SK-N-SH (cell line): ENCODE measurements at regions not wholly inside any gene's neighbourhood (a gene's known extent, or its start where the extent isn't known, plus 50 kb on each side); places are given as distances from the start of the nearest gene placed in this dataset.

Experiments
- CTCF ChIA-PET: fragments of 300-600, 350-600 bp; formaldehyde crosslinking; extraction: SDS; loops from one replicate; lab custom pipeline; 2021; lab: Yijun Ruan, JAX
- POLR2A ChIA-PET: fragments of 350-600 bp; sonication (Branson Sonifier 250); formaldehyde crosslinking; extraction: SDS; loops from one replicate; lab custom pipeline; 2020; ENCODE audit warnings: antibody characterized with exemption, inconsistent platforms; lab: Yijun Ruan, JAX
- DNase-seq: peaks from one replicate; pipeline ENCODE4 v3.0.0; 2012
- H2AFZ ChIP-seq: fragments of 200-600 bp; sonication (generic); 2 replicates; pipeline ENCODE4 v1.8.1; 2016; ENCODE audit warnings: antibody characterized with exemption, mild to moderate bottlenecking, low read depth
- H3F3A ChIP-seq: fragments of 200-600 bp; sonication (generic); replicated peaks from 2 replicates; pipeline ENCODE3; 2016; ENCODE audit warnings: antibody characterized with exemption, mild to moderate bottlenecking; ENCODE audit not compliant: insufficient read depth
- H3K27ac ChIP-seq, 2 experiments: fragments of 200-500 bp in 1 of 2; fragments of 200-600 bp in 1 of 2; sonication (Bioruptor generic) in 1 of 2; sonication (generic), shearing (Covaris generic) in 1 of 2; 2 replicates each; pipeline versions ENCODE4 v1.5.1 to v1.6.1; 2014 to 2016; ENCODE audit warnings: low read depth in 2 of 2, inconsistent platforms in 1 of 2, low read length in 1 of 2, mild to moderate bottlenecking in 1 of 2, mixed read lengths in 1 of 2
- H3K27me3 ChIP-seq: fragments of 200-600 bp; sonication (generic), shearing (Covaris generic); 2 replicates; pipeline ENCODE4 v1.6.1; 2016; ENCODE audit warnings: mixed run types; ENCODE audit not compliant: insufficient read depth
- H3K36me3 ChIP-seq, 2 experiments: fragments of 200-500 bp in 1 of 2; fragments of 200-600 bp in 1 of 2; sonication (Bioruptor generic) in 1 of 2; sonication (generic) in 1 of 2; replicated peaks in 1 of 2; 2 replicates each; pipeline versions ENCODE3 to v1.5.1; 2014 to 2016; ENCODE audit warnings: low read length in 1 of 2, mild to moderate bottlenecking in 1 of 2; ENCODE audit not compliant: insufficient read depth in 2 of 2, control insufficient read depth in 1 of 2
- H3K4me1 ChIP-seq, 2 experiments: fragments of 200-500 bp in 1 of 2; fragments of 200-600 bp in 1 of 2; sonication (Bioruptor generic) in 1 of 2; sonication (generic), shearing (Covaris generic) in 1 of 2; 2 replicates each; pipeline versions ENCODE4 v1.5.1 to v1.6.1; 2014 to 2016; ENCODE audit warnings: low read depth in 1 of 2, low read length in 1 of 2, mixed run types in 1 of 2; ENCODE audit not compliant: insufficient read depth in 2 of 2, control insufficient read depth in 1 of 2
- H3K4me2 ChIP-seq: fragments of 200-600 bp; sonication (generic), shearing (Covaris generic); 2 replicates; pipeline ENCODE4 v1.6.1; 2017; ENCODE audit warnings: mixed run types
- H3K4me3 ChIP-seq, 2 experiments: fragments of 200-500 bp in 1 of 2; fragments of 200-600 bp in 1 of 2; sonication (Bioruptor generic) in 1 of 2; sonication (generic), shearing (Covaris generic) in 1 of 2; 2 replicates each; pipeline versions ENCODE4 v1.5.1 to v1.8.1; 2014 to 2016; ENCODE audit warnings: low read depth in 2 of 2, inconsistent platforms in 1 of 2, low read length in 1 of 2, mild to moderate bottlenecking in 1 of 2, mixed read lengths in 1 of 2, moderate library complexity in 1 of 2
- H3K79me2 ChIP-seq: fragments of 200-600 bp; sonication (generic); 2 replicates; pipeline ENCODE4 v1.8.1; 2017; ENCODE audit warnings: mild to moderate bottlenecking; ENCODE audit not compliant: insufficient read depth
- H3K9ac ChIP-seq: fragments of 200-600 bp; sonication (generic); 2 replicates; pipeline ENCODE4 v1.6.1; 2017; ENCODE audit warnings: mixed run types
- H3K9me2 ChIP-seq: fragments of 200-600 bp; sonication (generic); 2 replicates; pipeline ENCODE4 v1.6.1; 2017; ENCODE audit warnings: mixed run types
- H3K9me3 ChIP-seq: fragments of 200-600 bp; sonication (generic); 2 replicates; pipeline ENCODE4 v1.6.1; 2017; ENCODE audit warnings: mixed run types, mild to moderate bottlenecking, moderate library complexity
- H4K20me1 ChIP-seq: fragments of 200-600 bp; sonication (generic); 2 replicates; pipeline ENCODE4 v1.6.1; 2017; ENCODE audit warnings: mild to moderate bottlenecking, mixed run types; ENCODE audit not compliant: insufficient read depth
- CHD2 ChIP-seq: fragments of 150-350 bp; IDR thresholded peaks from 2 replicates; pipeline ENCODE4 v1.6.1; 2018; ENCODE audit warnings: low read length; ENCODE audit not compliant: partially characterized antibody
- ELF1 ChIP-seq: IDR thresholded peaks from 2 replicates; pipeline ENCODE4 v1.4.0; 2012
- EP300 ChIP-seq, 2 experiments: IDR thresholded peaks; 2 replicates each; pipeline versions ENCODE4 v1.4.0 to v1.6.1; 2012; ENCODE audit warnings: borderline replicate concordance in 1 of 2, low read depth in 1 of 2, low read length in 1 of 2
- EZH2phosphoT487 ChIP-seq: fragments of 200-600 bp; sonication (generic); IDR thresholded peaks from 2 replicates; pipeline ENCODE4 v1.6.1; 2017; ENCODE audit warnings: low read depth, mixed run types, mild to moderate bottlenecking, antibody characterized with exemption, moderate library complexity, borderline replicate concordance
- FOSL2 ChIP-seq: IDR thresholded peaks from 2 replicates; pipeline ENCODE4 v1.4.0; 2012; ENCODE audit warnings: low read depth, mild to moderate bottlenecking, moderate library complexity, borderline replicate concordance
- GATA2 ChIP-seq: sonication (generic); formaldehyde crosslinking; IDR thresholded peaks from 2 replicates; pipeline ENCODE4 v1.5.0; 2020; ENCODE audit warnings: mild to moderate bottlenecking, missing genetic modification reagents
- JUND ChIP-seq: IDR thresholded peaks from 2 replicates; pipeline ENCODE4 v1.4.0; 2012
- MEF2A ChIP-seq: IDR thresholded peaks from 2 replicates; pipeline ENCODE4 v1.4.0; 2012; ENCODE audit warnings: low read depth, borderline replicate concordance
- MXI1 ChIP-seq: IDR thresholded peaks from 2 replicates; pipeline ENCODE4 v1.6.1; 2012; ENCODE audit warnings: mild to moderate bottlenecking, low read depth, low read length, improper control_type of control experiment
- NRF1 ChIP-seq: IDR thresholded peaks from 2 replicates; pipeline ENCODE4 v1.6.1; 2012; ENCODE audit warnings: low read depth, mild to moderate bottlenecking, low read length
- PBX3 ChIP-seq: IDR thresholded peaks from 2 replicates; pipeline ENCODE4; 2012
- POLR2AphosphoS5 ChIP-seq: IDR thresholded peaks from 2 replicates; pipeline ENCODE4 v1.6.1; 2012; ENCODE audit warnings: low read depth, low read length
- RAD21 ChIP-seq: IDR thresholded peaks from 2 replicates; pipeline ENCODE4 v1.6.1; 2012; ENCODE audit warnings: mild to moderate bottlenecking, low read length
- RCOR1 ChIP-seq: fragments of 150-350 bp; IDR thresholded peaks from 2 replicates; pipeline ENCODE4 v1.6.1; 2017; ENCODE audit warnings: antibody characterized with exemption, low read length
- RFX5 ChIP-seq: IDR thresholded peaks from 2 replicates; pipeline ENCODE4 v1.6.1; 2012; ENCODE audit warnings: mild to moderate bottlenecking, improper control_type of control experiment, low read length
- SIN3A ChIP-seq: IDR thresholded peaks from 2 replicates; pipeline ENCODE4 v1.6.1; 2012; ENCODE audit warnings: low read depth, mild to moderate bottlenecking, low read length, moderate library complexity, borderline replicate concordance
- SMC3 ChIP-seq: IDR thresholded peaks from 2 replicates; pipeline ENCODE4 v1.6.1; 2012; ENCODE audit warnings: low read depth, low read length, improper control_type of control experiment
- TAF1 ChIP-seq: IDR thresholded peaks from 2 replicates; pipeline ENCODE4 v1.6.1; 2012; ENCODE audit warnings: low read depth, mild to moderate bottlenecking, low read length, moderate library complexity, borderline replicate concordance
- TCF12 ChIP-seq: IDR thresholded peaks from 2 replicates; pipeline ENCODE4 v1.4.0; 2012
- WGBS: methylation state at CpG from one replicate; pipeline ENCODE4 v1.1.6; 2017; ENCODE audit warnings: low lambda C conversion rate; 5-methylcytosine and 5-hydroxymethylcytosine counted together
- TF ChIP-seq, protein P1 (sequence below): IDR thresholded peaks from 2 replicates; pipeline ENCODE4 v1.4.0; 2012; ENCODE audit warnings: low read depth
- TF ChIP-seq, protein P2 (sequence below): IDR thresholded peaks from 2 replicates; pipeline ENCODE4 v1.6.1; 2012; ENCODE audit warnings: mild to moderate bottlenecking, low read depth, low read length, moderate library complexity

DNA sequence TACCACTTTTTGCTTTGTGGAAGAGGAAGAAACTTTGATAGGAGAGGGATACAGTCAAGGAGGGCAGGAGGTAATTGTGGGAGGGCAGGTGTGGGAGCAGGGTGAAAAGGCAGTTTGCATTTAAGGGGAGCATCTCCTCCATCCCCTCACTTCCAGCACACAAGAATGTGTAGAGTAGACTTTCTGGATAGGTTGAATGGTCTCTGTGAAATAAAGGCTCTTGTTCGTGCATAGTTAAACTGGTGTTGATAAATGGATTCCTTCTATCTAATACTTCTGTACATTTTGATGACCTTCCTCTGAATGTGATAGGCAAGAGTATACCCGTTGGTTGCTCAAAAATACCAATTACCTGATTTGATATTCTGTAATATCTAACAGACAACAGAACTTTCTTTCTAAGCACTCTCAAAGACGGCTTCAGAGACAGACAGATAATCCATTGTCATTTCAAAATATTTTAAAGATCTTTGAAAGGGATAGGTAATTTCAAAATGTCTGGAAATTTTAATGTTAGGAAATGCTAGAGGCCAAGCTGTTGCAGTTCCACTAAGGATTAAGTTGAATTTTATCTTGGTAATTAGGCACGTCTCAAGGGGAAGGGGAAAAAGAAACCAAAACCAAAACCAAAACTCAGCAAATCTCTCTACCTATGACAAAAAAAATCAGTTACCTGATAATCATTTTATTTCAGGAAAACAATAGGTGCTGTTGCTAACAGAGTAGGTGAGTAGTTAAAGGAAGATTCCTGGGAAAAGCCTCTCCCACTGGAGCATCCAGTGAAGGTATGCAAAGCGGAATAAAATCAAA, 302.6 kb downstream of the COG6 start:
- Histone ChIP-seq H3K9ac (no peak overlapping the region), H3K79me2 (no peaks in the 10 kb centered on the region), H3K4me3 (no peak overlapping the region), H4K20me1 (no peaks in the 10 kb centered on the region), H3K4me2 (no peak overlapping the region), H3K9me2 (no peaks in the 10 kb centered on the region), H3K36me3 (no peaks in the 10 kb centered on the region), H3K27ac (no peak overlapping the region), H3K9me3 (no peaks in the 10 kb centered on the region), H2AFZ (no peak overlapping the region), H3F3A (no peaks in the 10 kb centered on the region), H3K4me1 (no peaks in the 10 kb centered on the region; a peak in 1 of 4 replicates), H3K27me3 (no peaks in the 10 kb centered on the region)
- 86% methylated on average over 5 of the region's 5 CpGs for WGBS
- TF ChIP-seq EP300 (IDR thresholded peaks at IDR 0.05; ENCODE audit: borderline replicate concordance in 1 of 2, low read depth in 1 of 2, low read length in 1 of 2) (no peak), EZH2phosphoT487 (no peak), GATA2 (CRISPR knock-in tag) (no peak), SMC3 (no peak), SIN3A (no peak), PBX3 (no peak), JUND (no peak), TCF12 (no peak), NRF1 (no peak), RCOR1 (no peak), ELF1 (no peak), TAF1 (no peak), MXI1 (no peak), RAD21 (no peak), RFX5 (no peak), MEF2A (no peak)
- TF ChIP-seq, protein P1, sequence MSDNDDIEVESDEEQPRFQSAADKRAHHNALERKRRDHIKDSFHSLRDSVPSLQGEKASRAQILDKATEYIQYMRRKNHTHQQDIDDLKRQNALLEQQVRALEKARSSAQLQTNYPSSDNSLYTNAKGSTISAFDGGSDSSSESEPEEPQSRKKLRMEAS, result no peak
- CTCF ChIA-PET, result interaction anchor here (1.8 kb wide), 1 partner anchor 16 kb away, joined by 10 read pairs; no protein-coding TSS in a partner anchor
- DNase-seq, result no peak
- POLR2A ChIA-PET, result no interaction called here

DNA sequence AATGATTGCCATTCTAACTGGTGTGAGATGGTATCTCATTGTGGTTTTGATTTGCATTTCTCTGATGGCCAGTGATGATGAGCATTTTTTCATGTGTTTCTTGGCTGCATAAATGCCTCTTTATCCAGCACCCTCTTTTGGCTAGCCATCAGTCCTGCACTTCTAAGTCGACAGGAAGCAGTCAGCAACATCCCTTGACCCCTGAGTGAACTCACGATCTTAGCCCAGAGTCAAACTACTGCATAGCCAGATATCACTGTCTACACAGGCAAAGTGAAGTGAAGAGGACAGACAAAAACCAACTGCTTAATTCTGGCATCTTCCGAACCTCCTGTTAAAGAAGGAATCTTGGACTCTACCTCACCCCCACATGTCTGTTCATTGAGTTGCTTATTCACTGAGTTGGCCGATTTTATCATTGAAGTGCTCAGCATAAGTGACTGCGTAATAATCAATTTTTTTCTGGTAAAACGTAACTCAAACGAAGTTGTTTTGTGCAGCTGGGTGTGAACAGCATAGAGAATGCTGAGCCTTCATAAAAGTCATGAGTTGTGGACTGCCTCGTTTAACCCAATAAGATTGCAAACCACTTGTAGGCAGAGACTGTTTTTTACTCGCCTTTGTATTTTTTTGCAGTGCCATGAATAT, 304.2 kb downstream of the COG6 start:
- Histone ChIP-seq H3K79me2 (no peaks in the 10 kb centered on the region), H3K9ac (no peak overlapping the region), H2AFZ (no peak overlapping the region), H3K36me3 (no peaks in the 10 kb centered on the region), H4K20me1 (no peaks in the 10 kb centered on the region), H3K4me3 (no peak overlapping the region), H3K4me2 (no peak overlapping the region), H3K27ac (no peak overlapping the region), H3K9me2 (no peaks in the 10 kb centered on the region), H3F3A (no peaks in the 10 kb centered on the region), H3K9me3 (no peaks in the 10 kb centered on the region), H3K4me1 (no peaks in the 10 kb centered on the region; a peak in 1 of 4 replicates), H3K27me3 (no peaks in the 10 kb centered on the region)
- ChIA-PET CTCF (no interaction called here), POLR2A (no interaction called here)
- WGBS, result 77% methylated on average over 9 of the region's 9 CpGs
- no peak for DNase-seq
- TF ChIP-seq CHD2 (no peak), PBX3 (no peak), SMC3 (no peak), POLR2AphosphoS5 (no peak), NRF1 (no peak), SIN3A (no peak), FOSL2 (no peak)
- TF ChIP-seq, protein P2, sequence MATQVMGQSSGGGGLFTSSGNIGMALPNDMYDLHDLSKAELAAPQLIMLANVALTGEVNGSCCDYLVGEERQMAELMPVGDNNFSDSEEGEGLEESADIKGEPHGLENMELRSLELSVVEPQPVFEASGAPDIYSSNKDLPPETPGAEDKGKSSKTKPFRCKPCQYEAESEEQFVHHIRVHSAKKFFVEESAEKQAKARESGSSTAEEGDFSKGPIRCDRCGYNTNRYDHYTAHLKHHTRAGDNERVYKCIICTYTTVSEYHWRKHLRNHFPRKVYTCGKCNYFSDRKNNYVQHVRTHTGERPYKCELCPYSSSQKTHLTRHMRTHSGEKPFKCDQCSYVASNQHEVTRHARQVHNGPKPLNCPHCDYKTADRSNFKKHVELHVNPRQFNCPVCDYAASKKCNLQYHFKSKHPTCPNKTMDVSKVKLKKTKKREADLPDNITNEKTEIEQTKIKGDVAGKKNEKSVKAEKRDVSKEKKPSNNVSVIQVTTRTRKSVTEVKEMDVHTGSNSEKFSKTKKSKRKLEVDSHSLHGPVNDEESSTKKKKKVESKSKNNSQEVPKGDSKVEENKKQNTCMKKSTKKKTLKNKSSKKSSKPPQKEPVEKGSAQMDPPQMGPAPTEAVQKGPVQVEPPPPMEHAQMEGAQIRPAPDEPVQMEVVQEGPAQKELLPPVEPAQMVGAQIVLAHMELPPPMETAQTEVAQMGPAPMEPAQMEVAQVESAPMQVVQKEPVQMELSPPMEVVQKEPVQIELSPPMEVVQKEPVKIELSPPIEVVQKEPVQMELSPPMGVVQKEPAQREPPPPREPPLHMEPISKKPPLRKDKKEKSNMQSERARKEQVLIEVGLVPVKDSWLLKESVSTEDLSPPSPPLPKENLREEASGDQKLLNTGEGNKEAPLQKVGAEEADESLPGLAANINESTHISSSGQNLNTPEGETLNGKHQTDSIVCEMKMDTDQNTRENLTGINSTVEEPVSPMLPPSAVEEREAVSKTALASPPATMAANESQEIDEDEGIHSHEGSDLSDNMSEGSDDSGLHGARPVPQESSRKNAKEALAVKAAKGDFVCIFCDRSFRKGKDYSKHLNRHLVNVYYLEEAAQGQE, result no peak
